ENCODE measurements at regions not wholly inside any gene's neighbourhood (a gene's known extent, or its start where the extent isn't known, plus 50 kb on each side); places are given as distances from the start of the nearest gene placed in this dataset.

GRCh38 chr5:160491438-160491837 lies 69.8 kb downstream of the PTTG1 start:
- no peak for TF ChIP-seq MED1 (CRISPR knock-in tag; IDR thresholded peaks at IDR 0.05; ENCODE audit: borderline replicate concordance)
- TF ChIP-seq RBFOX2 (IDR thresholded peaks at IDR 0.05; ENCODE audit: low read depth, low read length): no peak
- TF ChIP-seq HDAC8 (tag; IDR thresholded peaks at IDR 0.05): no peak
- no peak for TF ChIP-seq FOXK1 (CRISPR knock-in tag; IDR thresholded peaks at IDR 0.05; ENCODE audit: borderline replicate concordance)
- TF ChIP-seq, protein P1, sequence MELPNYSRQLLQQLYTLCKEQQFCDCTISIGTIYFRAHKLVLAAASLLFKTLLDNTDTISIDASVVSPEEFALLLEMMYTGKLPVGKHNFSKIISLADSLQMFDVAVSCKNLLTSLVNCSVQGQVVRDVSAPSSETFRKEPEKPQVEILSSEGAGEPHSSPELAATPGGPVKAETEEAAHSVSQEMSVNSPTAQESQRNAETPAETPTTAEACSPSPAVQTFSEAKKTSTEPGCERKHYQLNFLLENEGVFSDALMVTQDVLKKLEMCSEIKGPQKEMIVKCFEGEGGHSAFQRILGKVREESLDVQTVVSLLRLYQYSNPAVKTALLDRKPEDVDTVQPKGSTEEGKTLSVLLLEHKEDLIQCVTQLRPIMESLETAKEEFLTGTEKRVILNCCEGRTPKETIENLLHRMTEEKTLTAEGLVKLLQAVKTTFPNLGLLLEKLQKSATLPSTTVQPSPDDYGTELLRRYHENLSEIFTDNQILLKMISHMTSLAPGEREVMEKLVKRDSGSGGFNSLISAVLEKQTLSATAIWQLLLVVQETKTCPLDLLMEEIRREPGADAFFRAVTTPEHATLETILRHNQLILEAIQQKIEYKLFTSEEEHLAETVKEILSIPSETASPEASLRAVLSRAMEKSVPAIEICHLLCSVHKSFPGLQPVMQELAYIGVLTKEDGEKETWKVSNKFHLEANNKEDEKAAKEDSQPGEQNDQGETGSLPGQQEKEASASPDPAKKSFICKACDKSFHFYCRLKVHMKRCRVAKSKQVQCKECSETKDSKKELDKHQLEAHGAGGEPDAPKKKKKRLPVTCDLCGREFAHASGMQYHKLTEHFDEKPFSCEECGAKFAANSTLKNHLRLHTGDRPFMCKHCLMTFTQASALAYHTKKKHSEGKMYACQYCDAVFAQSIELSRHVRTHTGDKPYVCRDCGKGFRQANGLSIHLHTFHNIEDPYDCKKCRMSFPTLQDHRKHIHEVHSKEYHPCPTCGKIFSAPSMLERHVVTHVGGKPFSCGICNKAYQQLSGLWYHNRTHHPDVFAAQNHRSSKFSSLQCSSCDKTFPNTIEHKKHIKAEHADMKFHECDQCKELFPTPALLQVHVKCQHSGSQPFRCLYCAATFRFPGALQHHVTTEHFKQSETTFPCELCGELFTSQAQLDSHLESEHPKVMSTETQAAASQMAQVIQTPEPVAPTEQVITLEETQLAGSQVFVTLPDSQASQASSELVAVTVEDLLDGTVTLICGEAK (IDR thresholded peaks at IDR 0.05): no peak
- TF ChIP-seq, protein P1 (CRISPR knock-in tag; IDR thresholded peaks at IDR 0.05): no peak
- TF ChIP-seq ZNF717 (CRISPR knock-in tag; IDR thresholded peaks at IDR 0.05): no peak
